Sigmoid colon (tissue), 4 donors: ENCODE measurements at regions not wholly inside any gene's neighbourhood (a gene's known extent, or its start where the extent isn't known, plus 50 kb on each side); places are given as distances from the start of the nearest gene placed in this dataset.

Source experiments
- CTCF ChIP-seq, 4 experiments: fragments of 450-650 bp in 3 of 4; fragments of 200-600 bp in 1 of 4; IDR thresholded peaks; one replicate each; pipeline ENCODE4 v1.5.1; 2016 to 2019; ENCODE audit warnings: antibody characterized with exemption in 4 of 4, mild to moderate bottlenecking in 3 of 4, moderate library complexity in 2 of 4
- EP300 ChIP-seq, 4 donors: sonication (generic); formaldehyde crosslinking; IDR thresholded peaks; one replicate each; pipeline ENCODE4 v1.6.1; 2017; ENCODE audit warnings: antibody characterized with exemption in 4 of 4
- POLR2A ChIP-seq, 2 donors: fragments of 450-650 bp; IDR thresholded peaks; one replicate each; pipeline ENCODE4 v1.6.1; 2016; ENCODE audit warnings: antibody characterized with exemption in 2 of 2, mild to moderate bottlenecking in 2 of 2, moderate library complexity in 2 of 2
- POLR2AphosphoS5 ChIP-seq, 4 donors: sonication (generic); formaldehyde crosslinking; IDR thresholded peaks; one replicate each; pipeline ENCODE4 v1.6.1; 2017; ENCODE audit warnings: antibody characterized with exemption in 4 of 4

GRCh38 chr5:14008819-14009311 is 64.4 kb upstream of the DNAH5 start:
- TF ChIP-seq CTCF (IDR thresholded peaks at IDR 0.05) (no peak), POLR2A (IDR thresholded peaks at IDR 0.05) (no peak), EP300 (IDR thresholded peaks at IDR 0.05) (no peak), POLR2AphosphoS5 (IDR thresholded peaks at IDR 0.05) (no peak)
